HG03135 (cell line): ENCODE measurements at regions not wholly inside any gene's neighbourhood (a gene's known extent, or its start where the extent isn't known, plus 50 kb on each side); places are given as distances from the start of the nearest gene placed in this dataset.

ENCODE experiments used
- ATAC-seq: cut with Tn5 transposase; IDR thresholded peaks from one replicate; pipeline ENCODE4 v1.9.1; 2021; ENCODE audit warnings: mild to moderate bottlenecking, moderate library complexity; ENCODE audit not compliant: unreplicated experiment

- no peak for ATAC-seq
These were observed 181.6 kb upstream of the GPR12 start for GRCh38 chr13:26942184-26942583.

- ATAC-seq, result no peak
These were observed 181.0 kb upstream of the GPR12 start for GRCh38 chr13:26941345-26942174.

- no peak for ATAC-seq
These were observed 173.5 kb upstream of the GPR12 start for GRCh38 chr13:26934096-26934495.

- ATAC-seq, result no peak
These were observed 171.9 kb upstream of the GPR12 start for GRCh38 chr13:26932465-26932864.

GRCh38 chr13:26929971-26930730 lies 169.6 kb upstream of the GPR12 start:
- ATAC-seq, result no peak

GRCh38 chr13:26927511-26927910 lies 166.9 kb upstream of the GPR12 start:
- ATAC-seq, result no peak

- ATAC-seq, result no peak
These were observed 165.8 kb upstream of the GPR12 start for GRCh38 chr13:26926371-26926770.

GRCh38 chr13:26923824-26924605 lies 163.4 kb upstream of the GPR12 start:
- no peak for ATAC-seq

GRCh38 chr13:26921918-26922317 lies 161.3 kb upstream of the GPR12 start:
- no peak for ATAC-seq

GRCh38 chr13:26920614-26921355 lies 160.2 kb upstream of the GPR12 start:
- no peak for ATAC-seq

GRCh38 chr13:26919732-26920131 lies 159.1 kb upstream of the GPR12 start:
- ATAC-seq, result no peak

- no peak for ATAC-seq
These were observed 158.7 kb upstream of the GPR12 start for GRCh38 chr13:26919311-26919710.

- no peak for ATAC-seq
These were observed 154.0 kb upstream of the GPR12 start for GRCh38 chr13:26914624-26915023.

- no peak for ATAC-seq
These were observed 153.6 kb upstream of the GPR12 start for GRCh38 chr13:26914148-26914547.

- no peak for ATAC-seq
These were observed 150.3 kb upstream of the GPR12 start for GRCh38 chr13:26910754-26911465.

GRCh38 chr13:26909477-26909876 lies 148.9 kb upstream of the GPR12 start:
- no peak for ATAC-seq

GRCh38 chr13:26908126-26908525 lies 147.5 kb upstream of the GPR12 start:
- no peak for ATAC-seq

- no peak for ATAC-seq
These were observed 138.6 kb upstream of the GPR12 start for GRCh38 chr13:26899202-26899601.

- no peak for ATAC-seq
These were observed 137.3 kb upstream of the GPR12 start for GRCh38 chr13:26897706-26898550.
